B cell (primary cell): ENCODE measurements at regions not wholly inside any gene's neighbourhood (a gene's known extent, or its start where the extent isn't known, plus 50 kb on each side); places are given as distances from the start of the nearest gene placed in this dataset.

Source experiments
- EZH2 ChIP-seq: IDR thresholded peaks from 2 replicates; pipeline ENCODE4 v1.6.1; 2012; ENCODE audit warnings: borderline replicate concordance, low read depth, mild to moderate bottlenecking, moderate library complexity, low read length; ENCODE audit not compliant: insufficient read depth, poor library complexity, severe bottlenecking
- TF ChIP-seq, protein P1 (sequence below): fragments of 200-600 bp; IDR thresholded peaks from one replicate; pipeline ENCODE4 v1.8.0; 2022; ENCODE audit warnings: antibody characterized with exemption, mild to moderate bottlenecking

DNA sequence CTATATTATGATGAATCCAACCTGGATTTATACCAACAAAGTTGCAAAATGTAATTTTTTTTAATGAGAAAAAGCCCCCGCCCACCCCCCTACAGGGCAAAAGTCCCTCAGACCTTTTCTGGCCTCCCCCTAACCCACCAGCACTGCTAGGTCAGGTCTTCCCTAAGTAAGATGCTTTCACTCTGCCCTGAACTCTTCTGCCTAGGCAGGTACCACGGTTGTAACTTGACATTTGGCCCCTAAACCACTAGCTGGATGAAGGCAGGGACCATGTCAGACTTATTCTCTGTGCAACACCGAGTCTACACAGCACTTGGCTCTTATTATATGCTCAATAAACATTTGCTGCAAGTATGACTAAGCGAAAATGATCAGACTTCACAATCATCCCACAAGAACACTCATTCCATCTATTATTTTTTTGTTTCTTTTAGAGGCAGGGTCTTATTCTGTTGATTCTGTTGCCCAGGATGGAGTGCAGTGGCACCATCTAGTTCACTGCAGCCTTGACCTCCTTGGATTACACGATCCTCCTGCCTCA is 63.2 kb downstream of the SPRING1 start:
- TF ChIP-seq, protein P1, sequence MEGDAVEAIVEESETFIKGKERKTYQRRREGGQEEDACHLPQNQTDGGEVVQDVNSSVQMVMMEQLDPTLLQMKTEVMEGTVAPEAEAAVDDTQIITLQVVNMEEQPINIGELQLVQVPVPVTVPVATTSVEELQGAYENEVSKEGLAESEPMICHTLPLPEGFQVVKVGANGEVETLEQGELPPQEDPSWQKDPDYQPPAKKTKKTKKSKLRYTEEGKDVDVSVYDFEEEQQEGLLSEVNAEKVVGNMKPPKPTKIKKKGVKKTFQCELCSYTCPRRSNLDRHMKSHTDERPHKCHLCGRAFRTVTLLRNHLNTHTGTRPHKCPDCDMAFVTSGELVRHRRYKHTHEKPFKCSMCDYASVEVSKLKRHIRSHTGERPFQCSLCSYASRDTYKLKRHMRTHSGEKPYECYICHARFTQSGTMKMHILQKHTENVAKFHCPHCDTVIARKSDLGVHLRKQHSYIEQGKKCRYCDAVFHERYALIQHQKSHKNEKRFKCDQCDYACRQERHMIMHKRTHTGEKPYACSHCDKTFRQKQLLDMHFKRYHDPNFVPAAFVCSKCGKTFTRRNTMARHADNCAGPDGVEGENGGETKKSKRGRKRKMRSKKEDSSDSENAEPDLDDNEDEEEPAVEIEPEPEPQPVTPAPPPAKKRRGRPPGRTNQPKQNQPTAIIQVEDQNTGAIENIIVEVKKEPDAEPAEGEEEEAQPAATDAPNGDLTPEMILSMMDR: no peak
- no peak for TF ChIP-seq EZH2
